KG1 (cell line): ENCODE measurements at regions not wholly inside any gene's neighbourhood (a gene's known extent, or its start where the extent isn't known, plus 50 kb on each side); places are given as distances from the start of the nearest gene placed in this dataset.
"Not testable (repeated sequence)": the region's sequence is repeated elsewhere in the genome, so short reads cannot be mapped to it uniquely, and the experiment has no call there.

ENCODE experiments used
- DNase-seq: peaks from one replicate; lab custom pipeline; 2025; lab: John Stamatoyannopoulos, UW

- DNase-seq = no peak
Measured at GRCh38 chr1:38667626-38668025, 191.9 kb downstream of the RRAGC start.

GRCh38 chr1:38662126-38662525 is 197.4 kb downstream of the RRAGC start:
- DNase-seq = no peak

DNA sequence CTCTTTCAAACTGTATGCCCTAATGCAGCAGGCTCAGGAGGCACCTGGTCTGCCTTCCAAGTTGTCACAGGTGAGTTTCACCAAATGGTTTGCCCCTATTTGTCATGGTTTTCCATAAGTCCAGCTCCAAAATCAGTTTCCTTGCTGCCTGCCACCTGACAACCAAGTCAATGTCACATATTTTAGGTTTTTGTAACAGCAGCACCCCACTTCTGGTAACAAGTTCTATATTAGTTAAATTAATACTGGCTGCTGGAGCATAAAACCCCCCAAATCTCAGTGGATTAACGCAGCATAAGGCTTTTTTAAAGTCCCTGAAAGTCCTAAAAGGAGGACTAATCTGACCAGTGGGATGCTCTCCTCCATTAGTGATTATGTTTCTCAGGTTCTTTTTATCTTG is 200.7 kb downstream of the RRAGC start:
- no peak for DNase-seq

GRCh38 chr1:38657873-38658272 is 201.7 kb downstream of the RRAGC start:
- no peak for DNase-seq

- DNase-seq = no peak
Measured at GRCh38 chr1:38657207-38657840, 202.2 kb downstream of the RRAGC start.

DNA sequence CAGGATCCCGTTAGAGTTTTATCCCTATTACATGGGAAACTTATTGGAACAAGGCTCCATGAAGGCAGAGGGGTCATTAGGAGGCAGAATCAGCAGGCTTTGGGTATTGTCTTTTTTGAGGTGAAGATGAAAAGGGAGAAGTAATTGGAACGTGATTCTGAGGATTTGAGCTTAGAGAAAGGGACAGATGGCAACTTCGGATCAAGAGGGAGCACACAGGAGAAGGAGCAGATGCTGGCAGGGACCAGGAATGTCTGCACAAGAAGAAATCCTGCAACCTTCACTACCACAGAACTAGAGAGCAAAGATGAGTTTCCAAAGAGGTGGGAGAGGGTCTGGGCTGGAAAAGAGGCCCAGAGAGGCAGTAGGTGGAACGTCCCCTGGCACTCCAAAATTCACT is 202.8 kb downstream of the RRAGC start:
- DNase-seq = no peak

DNA sequence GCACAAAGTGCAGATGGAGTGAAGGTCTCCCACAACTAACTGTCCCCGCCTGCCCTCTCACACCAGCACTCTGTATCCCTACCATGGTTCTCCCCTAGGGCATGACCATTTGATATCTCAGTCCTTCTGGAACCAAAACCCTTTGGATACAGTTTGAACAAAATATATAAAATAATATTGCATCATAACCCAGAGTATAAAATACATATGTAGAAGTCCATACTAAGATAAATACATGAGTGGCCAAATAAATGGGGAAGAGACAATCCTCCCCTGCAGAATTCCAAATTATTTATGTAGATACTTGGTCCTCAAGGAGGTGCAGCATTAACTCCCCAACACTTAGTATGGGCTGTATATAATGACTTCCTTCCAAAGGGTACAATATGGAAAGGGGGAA is 207.4 kb downstream of the RRAGC start:
- no peak for DNase-seq

- no peak for DNase-seq
Measured at GRCh38 chr1:38651669-38652068, 207.9 kb downstream of the RRAGC start.

- no peak for DNase-seq
Measured at GRCh38 chr1:38648417-38648816, 211.2 kb downstream of the RRAGC start.

GRCh38 chr1:38647341-38647740 is 212.2 kb downstream of the RRAGC start:
- not testable (repeated sequence) for DNase-seq

DNA sequence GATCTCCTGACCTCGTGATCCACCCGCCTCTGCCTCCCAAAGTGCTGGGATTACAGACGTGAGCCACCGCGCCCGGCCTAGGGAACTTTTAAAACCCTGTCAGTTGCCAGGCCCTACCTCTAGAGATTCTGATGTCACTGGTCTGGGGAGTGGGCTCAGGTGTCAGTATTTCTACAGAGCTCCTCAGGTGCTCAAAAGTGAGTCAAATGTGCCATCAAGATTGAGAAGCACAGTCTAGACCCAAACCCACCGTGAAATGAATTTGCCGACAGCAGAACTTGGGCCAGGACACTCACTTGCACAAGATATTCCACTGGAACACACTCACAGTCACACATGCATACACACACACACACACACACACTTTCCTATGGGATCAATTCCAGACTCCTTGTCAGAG is 215.5 kb downstream of the RRAGC start:
- no peak for DNase-seq

DNA sequence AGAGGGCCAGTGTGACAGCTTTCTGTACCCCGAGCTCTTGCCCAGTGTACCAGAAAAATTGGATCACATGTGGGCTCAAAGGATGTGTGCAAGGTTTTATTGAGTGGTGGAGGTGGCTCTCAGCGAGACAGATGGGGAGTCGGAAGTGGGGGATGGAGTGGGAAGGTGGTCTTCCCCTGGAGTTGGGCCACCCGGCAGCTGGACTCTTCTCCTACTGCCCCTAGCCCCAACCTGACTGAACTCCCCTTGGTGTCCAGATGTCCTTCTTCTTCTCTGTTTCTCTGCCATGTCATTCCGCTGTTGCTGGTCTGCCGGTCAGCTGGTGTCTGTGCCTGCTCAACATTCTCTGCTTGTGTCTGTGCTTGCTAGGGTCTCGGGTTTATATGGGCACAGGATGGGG is 217.9 kb downstream of the RRAGC start:
- DNase-seq = no peak

DNA sequence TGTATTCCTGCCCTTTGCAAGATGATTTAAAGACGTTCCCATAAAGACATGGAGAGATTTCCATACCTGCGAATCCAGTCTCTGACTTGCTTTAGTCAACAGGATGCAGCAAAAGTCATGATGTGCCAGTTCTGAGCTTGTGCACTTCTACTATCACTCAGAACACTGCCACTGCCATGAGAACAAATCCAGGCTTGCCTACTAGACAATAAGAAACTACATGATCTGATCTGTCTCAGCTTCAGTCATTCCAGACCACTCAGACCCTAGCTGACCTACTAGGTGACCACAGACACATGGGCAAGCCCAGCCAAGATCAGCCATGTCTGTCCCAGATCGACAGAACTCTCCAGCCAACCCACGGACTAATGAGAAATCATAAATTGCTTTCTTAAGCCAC is 219.2 kb downstream of the RRAGC start:
- DNase-seq = no peak

GRCh38 chr1:38628241-38628640 is 231.3 kb downstream of the RRAGC start:
- no peak for DNase-seq

DNA sequence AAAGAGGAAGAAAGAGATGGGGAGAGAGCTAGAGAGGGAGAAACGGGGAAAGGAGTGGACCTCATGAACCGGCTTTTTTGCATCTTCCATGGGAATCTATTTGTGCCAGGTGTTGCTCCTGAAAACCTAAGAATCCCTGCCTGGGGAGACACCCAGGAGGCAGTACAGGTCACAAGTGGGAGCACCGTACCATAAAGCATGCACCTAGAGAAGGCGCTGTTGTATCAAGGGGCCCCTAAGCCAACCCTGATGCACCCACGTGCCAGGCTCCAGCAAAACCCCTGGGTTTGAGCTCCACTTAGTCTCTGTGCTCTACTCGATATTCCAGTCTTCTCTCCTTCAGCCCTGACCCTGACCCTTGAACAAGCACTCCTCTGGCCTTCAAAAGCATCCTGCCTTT is 233.6 kb downstream of the RRAGC start:
- no peak for DNase-seq

DNA sequence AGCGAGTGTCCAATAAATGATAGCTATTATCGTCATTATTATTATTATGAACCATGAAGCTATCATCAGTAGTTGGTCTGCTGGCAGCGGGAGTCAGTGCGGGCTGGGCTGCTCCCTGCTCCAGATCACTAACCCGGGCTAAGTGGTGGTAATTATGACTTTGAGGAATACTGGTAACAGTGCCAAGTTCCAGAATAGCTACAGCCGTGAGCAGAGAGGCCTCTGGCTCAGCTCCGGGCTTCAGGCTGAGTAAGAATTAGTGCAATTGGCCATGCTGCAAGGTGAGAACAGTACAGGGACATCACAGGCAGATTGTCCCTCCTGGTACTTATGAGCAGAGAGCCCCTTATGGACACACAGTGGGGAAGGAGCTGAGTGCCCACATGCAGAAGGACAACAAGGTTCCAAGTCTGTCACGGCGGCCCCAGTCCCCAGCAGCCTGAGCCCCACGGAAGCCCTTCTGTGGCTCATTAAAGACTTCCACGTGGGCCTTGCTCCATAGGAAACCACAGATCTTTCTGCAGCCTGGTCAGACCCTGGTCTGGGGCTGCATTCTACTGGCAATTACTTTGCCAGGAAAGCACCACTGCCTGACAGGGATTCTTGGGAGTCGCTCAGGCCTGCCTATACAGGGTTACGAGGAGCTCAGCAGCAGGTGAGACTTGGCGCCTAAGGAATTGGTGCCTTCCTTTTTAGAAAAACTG is 235.1 kb downstream of the RRAGC start:
- DNase-seq = no peak

DNA sequence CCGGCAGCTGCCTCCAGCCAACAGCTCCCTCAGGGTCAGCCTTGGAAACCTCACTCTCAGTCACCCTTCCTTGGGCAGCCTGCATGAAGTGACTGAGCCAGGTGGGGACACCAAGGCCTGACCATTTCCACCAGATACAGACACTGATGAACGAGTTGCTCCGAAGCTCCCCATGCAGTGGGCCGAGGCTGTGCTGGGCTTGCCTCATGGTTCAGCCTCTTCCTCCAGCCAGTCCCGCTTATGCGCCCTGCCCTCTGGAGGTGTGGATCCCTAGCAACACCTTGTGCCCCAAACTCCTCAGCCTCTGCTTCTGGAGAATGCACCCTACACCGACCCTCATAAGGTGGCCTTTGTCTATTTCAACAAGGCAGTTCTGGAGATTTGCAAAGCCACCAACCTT is 236.0 kb downstream of the RRAGC start:
- DNase-seq = no peak

GRCh38 chr1:38622197-38622596 is 237.4 kb downstream of the RRAGC start:
- DNase-seq = no peak

DNA sequence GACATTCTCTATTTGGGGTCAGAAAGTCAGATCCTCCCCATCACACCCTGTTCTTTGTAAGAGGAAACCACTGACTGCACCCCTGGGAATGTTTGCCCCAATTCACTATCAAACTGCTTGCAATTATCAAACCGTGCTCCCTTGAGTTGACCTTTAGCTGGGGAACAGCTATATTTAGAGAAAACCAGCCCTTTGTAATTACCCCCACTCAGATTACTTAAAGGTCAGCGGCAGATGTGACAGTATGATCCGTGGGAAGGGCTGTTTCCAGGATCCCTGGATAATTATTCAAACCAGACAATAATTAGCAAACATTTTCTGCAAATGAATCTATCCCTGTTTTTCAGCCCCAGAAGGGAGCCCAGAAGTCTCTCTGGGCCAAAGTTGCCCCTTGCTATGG is 242.7 kb downstream of the RRAGC start:
- DNase-seq = no peak

DNA sequence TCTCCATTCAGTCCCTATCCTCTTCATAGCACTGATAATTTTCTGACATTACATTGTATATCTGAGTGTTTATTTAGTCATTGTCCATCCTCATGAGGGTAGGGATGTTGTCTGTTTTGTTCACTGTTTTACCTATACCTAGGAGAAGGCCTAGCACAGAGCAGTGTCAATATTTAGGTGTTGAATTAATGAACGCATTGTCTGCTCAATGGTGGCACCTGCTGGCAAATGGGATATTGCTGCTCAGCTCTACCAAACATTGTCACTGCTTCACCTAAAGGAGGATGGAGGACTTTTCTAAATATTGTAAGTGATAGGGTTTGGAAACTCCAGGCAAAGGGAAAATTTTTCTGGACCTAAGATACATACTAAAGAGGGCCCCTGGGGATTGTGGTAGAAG is 243.9 kb downstream of the RRAGC start:
- DNase-seq = no peak

DNA sequence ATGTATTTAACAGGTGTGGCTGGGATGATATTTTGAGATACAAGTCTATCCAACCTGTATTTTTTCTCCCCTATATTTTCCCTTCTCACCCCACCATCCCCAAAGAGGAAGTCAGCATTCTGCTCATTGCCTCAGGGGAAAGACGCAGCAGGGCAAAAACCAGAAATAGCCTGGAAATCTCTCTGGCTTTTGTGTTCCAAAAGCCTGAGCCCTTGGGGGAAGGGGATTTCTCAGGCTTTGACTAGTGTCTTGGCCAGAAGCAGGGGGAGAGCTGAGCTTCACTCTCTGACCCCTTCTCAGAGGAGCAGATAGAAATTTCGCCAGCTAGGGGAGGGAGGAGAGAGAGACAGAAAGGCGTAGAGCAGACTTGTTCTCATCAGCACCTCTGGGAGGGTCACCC is 244.7 kb downstream of the RRAGC start:
- DNase-seq = no peak

DNA sequence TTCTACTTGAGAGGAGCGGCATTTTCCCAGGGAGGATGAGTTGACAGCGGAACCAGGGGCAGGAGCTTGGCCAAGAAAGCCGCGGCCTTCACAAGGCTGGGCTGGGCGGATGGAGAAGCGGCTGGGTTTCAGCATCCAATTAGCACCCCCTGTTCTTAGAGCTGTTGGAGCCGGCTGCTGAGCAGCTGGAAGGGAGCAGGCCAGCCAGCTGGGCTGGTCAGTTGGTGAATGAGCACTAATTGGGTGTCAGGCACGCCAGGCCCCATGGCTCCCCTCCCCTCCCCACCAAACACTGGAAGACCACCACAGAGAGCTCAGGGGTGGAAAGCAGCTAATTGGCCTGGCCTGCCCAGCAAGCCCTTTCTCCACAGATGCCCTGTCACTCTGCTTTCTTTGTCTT is 245.6 kb downstream of the RRAGC start:
- no peak for DNase-seq

- DNase-seq = no peak
Measured at GRCh38 chr1:38612951-38613350, 246.6 kb downstream of the RRAGC start.

GRCh38 chr1:38611664-38612211 is 247.8 kb downstream of the RRAGC start:
- no peak for DNase-seq
